KMS-11 (cell line): ENCODE measurements at regions not wholly inside any gene's neighbourhood (a gene's known extent, or its start where the extent isn't known, plus 50 kb on each side); places are given as distances from the start of the nearest gene placed in this dataset.

ENCODE experiments used
- H2AFZ ChIP-seq: fragments of 200-600 bp; sonication (generic); 2 replicates; pipeline ENCODE4 v1.6.1; 2016; ENCODE audit warnings: antibody characterized with exemption, mixed run types, low read depth
- H3K27ac ChIP-seq: fragments of 200-600 bp; sonication (generic); 2 replicates; pipeline ENCODE4 v1.6.1; 2016; ENCODE audit warnings: mild to moderate bottlenecking, mixed run types
- H3K27me3 ChIP-seq: fragments of 200-600 bp; sonication (generic); 2 replicates; pipeline ENCODE4 v1.6.1; 2017; ENCODE audit warnings: mild to moderate bottlenecking, low read depth, mixed run types, moderate library complexity; ENCODE audit not compliant: insufficient read depth
- H3K36me3 ChIP-seq: fragments of 200-600 bp; sonication (generic); 2 replicates; pipeline ENCODE4 v1.6.1; 2017; ENCODE audit warnings: mild to moderate bottlenecking, mixed run types; ENCODE audit not compliant: insufficient read depth
- H3K4me1 ChIP-seq: fragments of 200-600 bp; sonication (generic); 2 replicates; pipeline ENCODE4 v1.6.1; 2016; ENCODE audit warnings: mild to moderate bottlenecking, low read depth, mixed run types; ENCODE audit not compliant: poor library complexity, severe bottlenecking
- H3K4me2 ChIP-seq: fragments of 200-600 bp; sonication (generic); 2 replicates; pipeline ENCODE4 v1.7.0; 2016; ENCODE audit warnings: mild to moderate bottlenecking, mixed run types
- H3K4me3 ChIP-seq: fragments of 200-600 bp; sonication (generic); IDR thresholded peaks from 2 replicates; pipeline ENCODE4 v1.6.1; 2017; ENCODE audit warnings: low read depth, low read length, mixed read lengths; ENCODE audit not compliant: insufficient read depth
- H3K79me2 ChIP-seq: fragments of 200-600 bp; sonication (generic); 2 replicates; pipeline ENCODE4 v1.6.1; 2016; ENCODE audit warnings: low read depth, mixed run types; ENCODE audit not compliant: insufficient read depth
- H3K9ac ChIP-seq: fragments of 200-600 bp; sonication (generic); 2 replicates; pipeline ENCODE4 v1.6.1; 2016; ENCODE audit warnings: mild to moderate bottlenecking, mixed run types
- H4K20me1 ChIP-seq: fragments of 200-600 bp; sonication (generic); 2 replicates; pipeline ENCODE4 v1.6.1; 2016; ENCODE audit warnings: mild to moderate bottlenecking, mixed run types; ENCODE audit not compliant: insufficient read depth
- CTCF ChIP-seq: fragments of 200-600 bp; sonication (generic); conservative IDR thresholded peaks from 2 replicates; pipeline ENCODE4 v1.6.1; 2017; ENCODE audit warnings: low read depth, mild to moderate bottlenecking, antibody characterized with exemption, low read length, moderate library complexity, mixed read lengths

GRCh38 chr6:14612016-14612980 lies 494.7 kb downstream of the CD83 start:
- no peak overlapping the region for H3K27ac ChIP-seq
- H3K79me2 ChIP-seq = no peaks in the 10 kb centered on the region
- H3K4me3 ChIP-seq = no peak overlapping the region
- no peak overlapping the region for H3K4me2 ChIP-seq
- no peak overlapping the region for H3K9ac ChIP-seq
- no peak overlapping the region for H2AFZ ChIP-seq
- no peak for TF ChIP-seq CTCF
- no peaks in the 10 kb centered on the region for H3K4me1 ChIP-seq
- H4K20me1 ChIP-seq = no peaks in the 10 kb centered on the region
- no peaks in the 10 kb centered on the region for H3K36me3 ChIP-seq
- no peaks in the 10 kb centered on the region for H3K27me3 ChIP-seq

- H2AFZ ChIP-seq = no peak overlapping the region
- H3K9ac ChIP-seq = no peak overlapping the region
- no peak for TF ChIP-seq CTCF
- no peak overlapping the region for H3K4me3 ChIP-seq
- no peaks in the 10 kb centered on the region for H3K27me3 ChIP-seq
- H3K4me2 ChIP-seq = no peak overlapping the region
- H3K36me3 ChIP-seq = no peaks in the 10 kb centered on the region
- H4K20me1 ChIP-seq = no peaks in the 10 kb centered on the region
- no peak overlapping the region for H3K27ac ChIP-seq
- no peaks in the 10 kb centered on the region for H3K79me2 ChIP-seq
- no peaks in the 10 kb centered on the region for H3K4me1 ChIP-seq
These were observed 497.1 kb downstream of the CD83 start for GRCh38 chr6:14614631-14615030.

GRCh38 chr6:14616656-14617055 lies 499.1 kb downstream of the CD83 start:
- Histone ChIP-seq H2AFZ (no peak overlapping the region), H3K27ac (no peak overlapping the region), H3K27me3 (no peaks in the 10 kb centered on the region), H3K4me2 (no peak overlapping the region), H3K79me2 (no peaks in the 10 kb centered on the region), H3K9ac (no peak overlapping the region), H4K20me1 (no peaks in the 10 kb centered on the region), H3K4me1 (no peaks in the 10 kb centered on the region), H3K4me3 (no peak overlapping the region), H3K36me3 (no peaks in the 10 kb centered on the region)
- no peak for TF ChIP-seq CTCF

- H4K20me1 ChIP-seq = no peaks in the 10 kb centered on the region
- no peak overlapping the region for H3K27ac ChIP-seq
- H3K9ac ChIP-seq = no peak overlapping the region
These were observed 501.3 kb downstream of the CD83 start for GRCh38 chr6:14618759-14619418.

More at GRCh38 chr6:14618759-14619418, 501.3 kb downstream of the CD83 start:
- TF ChIP-seq CTCF = no peak
- no peak overlapping the region for H2AFZ ChIP-seq
- no peak overlapping the region for H3K4me2 ChIP-seq
- H3K4me1 ChIP-seq = no peaks in the 10 kb centered on the region
- no peaks in the 10 kb centered on the region for H3K27me3 ChIP-seq
- no peaks in the 10 kb centered on the region for H3K79me2 ChIP-seq
- H3K4me3 ChIP-seq = no peak overlapping the region
- H3K36me3 ChIP-seq = no peaks in the 10 kb centered on the region
